Naive thymus-derived CD8-positive, alpha-beta T cell (primary cell): ENCODE measurements at regions not wholly inside any gene's neighbourhood (a gene's known extent, or its start where the extent isn't known, plus 50 kb on each side); places are given as distances from the start of the nearest gene placed in this dataset.

Experiments used
- ATAC-seq, 2 donors: fragments of 150-1000 bp; cut with Tn5 transposase in 1 of 2; sonication (Bioruptor Pico), chemical (Tn5 transposase) in 1 of 2; 1 replicate in 1 of 2; 2 replicates in 1 of 2; pipeline ENCODE4 v1.10.0; 2021; ENCODE audit warnings: mild to moderate bottlenecking in 2 of 2, moderate library complexity in 2 of 2
- POLR2A ChIA-PET: fragments of 350-600 bp; sonication (Branson Sonifier 250); formaldehyde crosslinking; loops from one replicate; lab custom pipeline; 2021; ENCODE audit warnings: antibody characterized with exemption; lab: Charles Lee
- DNase-seq, 10 donors: peaks; one replicate each; pipeline versions ENCODE4 v3.0.0 to v3.0.0-alpha.2; 2020 to 2022
- H3K27ac Mint-ChIP-seq, 10 donors: one replicate each; pipeline ENCODE4 v1.8.0; 2020 to 2022; ENCODE audit warnings: mild to moderate bottlenecking in 10 of 10, mixed read lengths in 10 of 10, moderate library complexity in 4 of 10, inconsistent platforms in 1 of 10
- H3K27me3 Mint-ChIP-seq, 5 donors: one replicate each; pipeline ENCODE4 v1.8.0; 2021 to 2022; ENCODE audit warnings: mixed read lengths in 5 of 5
- H3K36me3 Mint-ChIP-seq, 3 donors: one replicate each; pipeline ENCODE4 v1.8.0; 2020 to 2022; ENCODE audit warnings: mixed read lengths in 3 of 3, mild to moderate bottlenecking in 2 of 3, inconsistent platforms in 1 of 3
- H3K4me1 Mint-ChIP-seq, 4 donors: one replicate each; pipeline ENCODE4 v1.8.0; 2021 to 2022; ENCODE audit warnings: mixed read lengths in 4 of 4
- H3K4me3 Mint-ChIP-seq, 10 donors: one replicate each; pipeline ENCODE4 v1.8.0; 2020 to 2022; ENCODE audit warnings: mild to moderate bottlenecking in 10 of 10, mixed read lengths in 10 of 10, moderate library complexity in 6 of 10, inconsistent platforms in 1 of 10
- H3K9me3 Mint-ChIP-seq, 9 donors: one replicate each; pipeline ENCODE4 v1.8.0; 2020 to 2022; ENCODE audit warnings: mixed read lengths in 9 of 9, mild to moderate bottlenecking in 3 of 9, inconsistent platforms in 1 of 9, moderate library complexity in 1 of 9

DNA sequence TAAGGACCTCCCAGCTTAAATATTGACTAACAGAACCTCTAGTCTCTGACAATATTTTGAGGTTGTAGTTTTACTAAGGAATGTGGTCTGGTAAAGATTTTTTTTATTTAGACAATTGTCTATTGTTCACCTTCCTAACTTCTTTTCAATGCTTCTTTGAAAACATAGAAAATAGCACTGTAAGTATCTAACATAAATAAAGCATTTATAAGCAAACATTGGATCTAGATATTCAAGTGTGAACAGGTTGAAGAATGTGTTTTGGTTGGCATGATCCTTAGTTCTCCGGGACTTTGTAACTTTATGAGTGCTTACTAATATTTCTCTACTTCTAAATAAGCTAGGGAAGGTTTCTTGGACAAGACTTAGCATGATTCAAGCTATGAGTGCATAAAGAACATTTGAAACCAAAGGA, 285.4 kb upstream of the ARSJ start:
- ATAC-seq (no peak), DNase-seq (no peak)
- no peaks in the 10 kb centered on the region for H3K4me1 Mint-ChIP-seq
- POLR2A ChIA-PET: no interaction called here
- H3K4me3 Mint-ChIP-seq: no peak overlapping the region
- H3K36me3 Mint-ChIP-seq: no peaks in the 10 kb centered on the region
- H3K9me3 Mint-ChIP-seq: peaks cover 0 to 2% (median 0%) of the 10 kb centered on the region in 9 donors
- H3K27me3 Mint-ChIP-seq: peaks cover 0 to 10% (median 2%) of the 10 kb centered on the region in 5 donors
- H3K27ac Mint-ChIP-seq: no peak overlapping the region

- no peaks in the 10 kb centered on the region for H3K4me1 Mint-ChIP-seq
- peaks cover 0 to 11% (median 2%) of the 10 kb centered on the region in 5 donors for H3K27me3 Mint-ChIP-seq
- DNase-seq (no peak), ATAC-seq (no peak)
- POLR2A ChIA-PET: no interaction called here
- H3K36me3 Mint-ChIP-seq: no peaks in the 10 kb centered on the region
- no peak overlapping the region for H3K27ac Mint-ChIP-seq
- H3K9me3 Mint-ChIP-seq: no peaks in the 10 kb centered on the region
- H3K4me3 Mint-ChIP-seq: no peak overlapping the region
Observed at GRCh38 chr4:114265342-114265741, 285.9 kb upstream of the ARSJ start.

GRCh38 chr4:114267976-114268375, 288.5 kb upstream of the ARSJ start:
- no peaks in the 10 kb centered on the region for H3K9me3 Mint-ChIP-seq
- H3K27ac Mint-ChIP-seq: no peak overlapping the region
- ATAC-seq: no peak
- no peaks in the 10 kb centered on the region for H3K36me3 Mint-ChIP-seq
- H3K4me3 Mint-ChIP-seq: no peak overlapping the region
- peaks cover 0 to 11% (median 2%) of the 10 kb centered on the region in 5 donors for H3K27me3 Mint-ChIP-seq
- POLR2A ChIA-PET: interaction anchor here (0.6 kb wide), 1 partner anchor 19 kb away, joined by 3 read pairs; no protein-coding TSS in a partner anchor
- H3K4me1 Mint-ChIP-seq: peaks cover 0 to 2% (median 0%) of the 10 kb centered on the region in 4 donors
- no peak for DNase-seq

DNA sequence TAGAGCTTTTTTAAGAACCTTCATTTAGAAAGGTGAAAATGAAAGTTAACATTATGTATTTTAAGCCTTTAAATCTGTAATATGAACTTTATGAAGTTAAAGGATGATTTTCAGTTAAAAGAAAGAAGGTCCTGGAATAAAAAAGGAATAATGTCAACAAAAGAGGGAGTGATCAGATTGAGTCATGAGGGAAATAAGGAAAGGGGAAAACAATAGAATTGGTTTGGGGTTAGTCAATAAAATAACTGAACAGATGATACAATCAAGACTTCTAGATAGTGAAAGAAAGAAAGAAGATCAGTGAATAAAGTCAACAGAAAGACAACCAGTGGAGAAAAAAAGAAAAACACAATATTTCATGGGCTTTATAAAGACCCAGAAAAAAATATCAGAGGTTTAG, 291.6 kb upstream of the ARSJ start:
- Mint-ChIP-seq H3K27me3 (peaks cover 0 to 11% (median 0%) of the 10 kb centered on the region in 5 donors), H3K9me3 (no peaks in the 10 kb centered on the region), H3K4me3 (no peak overlapping the region), H3K27ac (no peak overlapping the region), H3K4me1 (peaks cover 0 to 2% (median 0%) of the 10 kb centered on the region in 4 donors), H3K36me3 (no peaks in the 10 kb centered on the region)
- DNase-seq: no peak
- ATAC-seq: no peak
- POLR2A ChIA-PET: no interaction called here

GRCh38 chr4:114272226-114272625, 292.8 kb upstream of the ARSJ start:
- DNase-seq (no peak), ATAC-seq (no peak)
- Mint-ChIP-seq H3K36me3 (no peaks in the 10 kb centered on the region), H3K4me3 (no peak overlapping the region), H3K27ac (no peak overlapping the region), H3K27me3 (peaks cover 0 to 8% (median 0%) of the 10 kb centered on the region in 5 donors), H3K4me1 (peaks cover 0 to 2% (median 0%) of the 10 kb centered on the region in 4 donors), H3K9me3 (no peaks in the 10 kb centered on the region)
- POLR2A ChIA-PET: no interaction called here

GRCh38 chr4:114273238-114273637, 293.8 kb upstream of the ARSJ start:
- H3K27ac Mint-ChIP-seq: no peak overlapping the region
- peaks cover 0 to 5% (median 0%) of the 10 kb centered on the region in 9 donors for H3K9me3 Mint-ChIP-seq
- POLR2A ChIA-PET: no interaction called here
- peaks cover 0 to 6% (median 0%) of the 10 kb centered on the region in 5 donors for H3K27me3 Mint-ChIP-seq
- no peak overlapping the region for H3K4me3 Mint-ChIP-seq
- H3K4me1 Mint-ChIP-seq: peaks cover 0 to 2% (median 0%) of the 10 kb centered on the region in 4 donors
- no peaks in the 10 kb centered on the region for H3K36me3 Mint-ChIP-seq
- ATAC-seq (no peak), DNase-seq (no peak)

GRCh38 chr4:114277690-114278089, 298.2 kb upstream of the ARSJ start:
- Mint-ChIP-seq H3K9me3 (peaks cover 0 to 9% (median 0%) of the 10 kb centered on the region in 9 donors), H3K4me3 (no peak overlapping the region), H3K27ac (no peak overlapping the region), H3K4me1 (no peaks in the 10 kb centered on the region), H3K36me3 (peaks cover 0 to 5% (median 0%) of the 10 kb centered on the region in 3 donors), H3K27me3 (peaks cover 0 to 6% (median 1%) of the 10 kb centered on the region in 5 donors)
- POLR2A ChIA-PET: no interaction called here
- ATAC-seq (no peak), DNase-seq (no peak)

DNA sequence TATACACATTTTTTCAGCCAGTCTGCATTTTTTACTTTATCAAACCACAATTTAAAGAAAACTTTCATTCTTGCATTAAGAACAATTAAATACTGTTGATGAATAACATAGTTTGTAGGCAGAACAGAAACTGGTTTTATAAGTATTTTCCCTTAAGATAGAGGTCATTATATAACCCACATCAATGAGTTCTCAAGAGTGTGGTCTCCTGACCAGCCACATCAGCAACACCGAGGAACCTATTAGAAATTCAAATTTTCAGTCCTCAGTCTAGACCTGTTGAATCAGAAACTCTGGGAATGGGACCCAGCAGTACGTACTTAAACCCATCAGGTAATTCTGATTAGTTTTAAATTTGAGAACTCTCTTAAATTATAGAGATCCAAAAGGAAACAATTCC, 299.6 kb upstream of the ARSJ start:
- Mint-ChIP-seq H3K27ac (no peak overlapping the region), H3K4me1 (peaks cover 0 to 2% (median 0%) of the 10 kb centered on the region in 4 donors), H3K36me3 (peaks cover 0 to 5% (median 0%) of the 10 kb centered on the region in 3 donors), H3K4me3 (no peak overlapping the region), H3K27me3 (peaks cover 0 to 6% (median 1%) of the 10 kb centered on the region in 5 donors), H3K9me3 (peaks cover 0 to 9% (median 0%) of the 10 kb centered on the region in 9 donors)
- POLR2A ChIA-PET: no interaction called here
- ATAC-seq (no peak), DNase-seq (no peak)

DNA sequence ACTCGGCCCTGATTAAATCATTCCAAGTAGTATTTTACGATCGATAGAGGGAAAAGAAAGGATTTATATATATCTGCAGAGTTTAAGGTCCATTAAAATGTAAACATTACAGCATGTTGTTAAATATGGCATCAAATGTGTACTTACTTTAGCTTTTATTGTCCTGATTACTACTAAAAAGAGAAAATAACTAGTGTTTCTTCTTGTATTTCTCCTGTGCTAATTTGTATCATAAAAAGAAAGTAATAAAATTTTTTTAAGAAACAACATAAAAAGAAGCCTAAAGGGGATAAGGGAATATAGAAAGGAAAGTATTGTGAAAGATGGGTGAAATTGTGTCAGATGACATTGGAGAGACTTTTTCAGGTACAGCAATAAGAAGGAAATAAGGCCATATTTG, 300.3 kb upstream of the ARSJ start:
- H3K36me3 Mint-ChIP-seq: peaks cover 0 to 5% (median 0%) of the 10 kb centered on the region in 3 donors
- H3K27ac Mint-ChIP-seq: no peak overlapping the region
- H3K4me1 Mint-ChIP-seq: peaks cover 0 to 2% (median 0%) of the 10 kb centered on the region in 4 donors
- no peak for ATAC-seq
- peaks cover 0 to 9% (median 0%) of the 10 kb centered on the region in 9 donors for H3K9me3 Mint-ChIP-seq
- POLR2A ChIA-PET: no interaction called here
- DNase-seq: no peak
- no peak overlapping the region for H3K4me3 Mint-ChIP-seq
- H3K27me3 Mint-ChIP-seq: peaks cover 0 to 6% (median 1%) of the 10 kb centered on the region in 5 donors

- Mint-ChIP-seq H3K27me3 (peaks cover 0 to 7% (median 6%) of the 10 kb centered on the region in 5 donors), H3K9me3 (peaks cover 0 to 9% (median 0%) of the 10 kb centered on the region in 9 donors), H3K36me3 (peaks cover 0 to 6% (median 0%) of the 10 kb centered on the region in 3 donors), H3K4me1 (peaks cover 0 to 2% (median 0%) of the 10 kb centered on the region in 4 donors), H3K4me3 (no peak overlapping the region), H3K27ac (no peak overlapping the region)
- POLR2A ChIA-PET: no interaction called here
- ATAC-seq (no peak), DNase-seq (no peak)
Observed at GRCh38 chr4:114280645-114281044, 301.2 kb upstream of the ARSJ start.

- Mint-ChIP-seq H3K36me3 (peaks cover 0 to 10% (median 0%) of the 10 kb centered on the region in 3 donors), H3K4me3 (no peak overlapping the region), H3K27me3 (peaks cover 0 to 14% (median 6%) of the 10 kb centered on the region in 5 donors), H3K4me1 (peaks cover 0 to 2% (median 0%) of the 10 kb centered on the region in 4 donors), H3K9me3 (peaks cover 0 to 9% (median 0%) of the 10 kb centered on the region in 9 donors), H3K27ac (no peak overlapping the region)
- POLR2A ChIA-PET: no interaction called here
- DNase-seq: no peak
- no peak for ATAC-seq
Observed at GRCh38 chr4:114281164-114281960, 301.9 kb upstream of the ARSJ start.

DNA sequence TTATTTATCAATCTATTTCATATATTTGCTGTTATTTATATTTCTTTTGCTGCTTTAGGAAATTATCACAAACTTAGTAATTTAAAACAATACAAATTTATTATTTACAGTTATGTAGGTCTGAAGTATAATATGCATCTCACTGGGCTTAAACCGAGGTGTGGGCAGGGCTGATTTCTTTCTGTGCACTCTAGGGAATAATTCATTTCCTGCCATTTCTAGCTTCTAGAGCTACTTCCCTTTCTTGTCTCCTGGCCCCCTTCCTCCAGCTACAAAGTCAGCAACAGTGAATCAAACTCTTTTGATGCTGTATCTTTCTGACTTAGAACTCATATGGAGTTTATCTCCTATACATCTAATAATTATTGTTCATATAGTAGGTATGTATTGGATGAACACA, 303.5 kb upstream of the ARSJ start:
- DNase-seq (no peak), ATAC-seq (no peak)
- Mint-ChIP-seq H3K27me3 (peaks cover 0 to 18% (median 6%) of the 10 kb centered on the region in 5 donors), H3K9me3 (peaks cover 0 to 9% (median 3%) of the 10 kb centered on the region in 9 donors), H3K36me3 (peaks cover 0 to 10% (median 2%) of the 10 kb centered on the region in 3 donors), H3K27ac (no peak overlapping the region), H3K4me3 (no peak overlapping the region), H3K4me1 (peaks cover 0 to 2% (median 0%) of the 10 kb centered on the region in 4 donors)
- POLR2A ChIA-PET: no interaction called here

DNA sequence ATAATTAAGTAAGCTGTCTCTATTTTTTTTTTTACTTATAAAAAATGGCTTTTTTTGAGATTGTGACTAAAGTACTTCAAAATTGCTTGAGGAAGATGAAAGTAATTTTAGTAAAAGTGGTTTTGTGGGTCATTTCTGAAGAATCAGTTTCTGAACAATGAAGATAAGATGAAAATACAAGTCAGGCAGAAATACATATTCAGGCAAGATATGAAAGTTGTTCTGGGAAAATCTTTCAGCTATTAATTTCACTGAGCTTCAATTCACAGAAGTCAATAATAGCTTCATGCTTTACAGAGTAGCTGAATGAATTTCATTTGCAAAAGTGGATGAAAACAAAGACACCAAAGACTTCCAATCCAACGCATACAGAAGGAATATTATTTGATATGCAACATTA, 305.2 kb upstream of the ARSJ start:
- peaks cover 0 to 5% (median 2%) of the 10 kb centered on the region in 3 donors for H3K36me3 Mint-ChIP-seq
- H3K27ac Mint-ChIP-seq: no peak overlapping the region
- H3K9me3 Mint-ChIP-seq: peaks cover 0 to 14% (median 2%) of the 10 kb centered on the region in 9 donors
- peaks cover 0 to 2% (median 0%) of the 10 kb centered on the region in 4 donors for H3K4me1 Mint-ChIP-seq
- POLR2A ChIA-PET: no interaction called here
- DNase-seq (no peak), ATAC-seq (no peak)
- H3K27me3 Mint-ChIP-seq: peaks cover 0 to 24% (median 4%) of the 10 kb centered on the region in 5 donors
- H3K4me3 Mint-ChIP-seq: no peak overlapping the region
